Body of pancreas (tissue), 4 donors: ENCODE measurements at regions not wholly inside any gene's neighbourhood (a gene's known extent, or its start where the extent isn't known, plus 50 kb on each side); places are given as distances from the start of the nearest gene placed in this dataset.

Experiments used
- POLR2A ChIP-seq, 3 donors: fragments of 450-650 bp; IDR thresholded peaks; one replicate each; pipeline ENCODE4 v1.6.1; 2016; ENCODE audit warnings: antibody characterized with exemption in 3 of 3, mild to moderate bottlenecking in 2 of 3
- TF ChIP-seq, protein P1 (sequence below), 7 experiments: fragments of 450-650 bp in 4 of 7; fragments of 200-600 bp in 3 of 7; sonication (generic) in 3 of 7; IDR thresholded peaks; one replicate each; pipeline ENCODE4 v1.5.1; 2016 to 2019; ENCODE audit warnings: antibody characterized with exemption in 7 of 7

GRCh38 chr20:20970841-20971240 lies 135.3 kb downstream of the LINC00237 start:
- TF ChIP-seq, protein P1, sequence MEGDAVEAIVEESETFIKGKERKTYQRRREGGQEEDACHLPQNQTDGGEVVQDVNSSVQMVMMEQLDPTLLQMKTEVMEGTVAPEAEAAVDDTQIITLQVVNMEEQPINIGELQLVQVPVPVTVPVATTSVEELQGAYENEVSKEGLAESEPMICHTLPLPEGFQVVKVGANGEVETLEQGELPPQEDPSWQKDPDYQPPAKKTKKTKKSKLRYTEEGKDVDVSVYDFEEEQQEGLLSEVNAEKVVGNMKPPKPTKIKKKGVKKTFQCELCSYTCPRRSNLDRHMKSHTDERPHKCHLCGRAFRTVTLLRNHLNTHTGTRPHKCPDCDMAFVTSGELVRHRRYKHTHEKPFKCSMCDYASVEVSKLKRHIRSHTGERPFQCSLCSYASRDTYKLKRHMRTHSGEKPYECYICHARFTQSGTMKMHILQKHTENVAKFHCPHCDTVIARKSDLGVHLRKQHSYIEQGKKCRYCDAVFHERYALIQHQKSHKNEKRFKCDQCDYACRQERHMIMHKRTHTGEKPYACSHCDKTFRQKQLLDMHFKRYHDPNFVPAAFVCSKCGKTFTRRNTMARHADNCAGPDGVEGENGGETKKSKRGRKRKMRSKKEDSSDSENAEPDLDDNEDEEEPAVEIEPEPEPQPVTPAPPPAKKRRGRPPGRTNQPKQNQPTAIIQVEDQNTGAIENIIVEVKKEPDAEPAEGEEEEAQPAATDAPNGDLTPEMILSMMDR (IDR thresholded peaks at IDR 0.05): no peak
- no peak for TF ChIP-seq POLR2A (IDR thresholded peaks at IDR 0.05)
